ENCODE measurements at regions not wholly inside any gene's neighbourhood (a gene's known extent, or its start where the extent isn't known, plus 50 kb on each side); places are given as distances from the start of the nearest gene placed in this dataset.

GRCh38 chr18:78924301-78924700 is 55.3 kb upstream of the SALL3 start:
- no peak for TF ChIP-seq GATA1 (IDR thresholded peaks at IDR 0.05; ENCODE audit: low read depth, low read length)
- no peak for TF ChIP-seq POLR2A (IDR thresholded peaks at IDR 0.05; ENCODE audit: low read length)

All from erythroblast (primary cell).